ENCODE measurements at regions not wholly inside any gene's neighbourhood (a gene's known extent, or its start where the extent isn't known, plus 50 kb on each side); places are given as distances from the start of the nearest gene placed in this dataset.
"Not testable (repeated sequence)": the region's sequence is repeated elsewhere in the genome, so short reads cannot be mapped to it uniquely, and the experiment has no call there.

GRCh38 chr9:82776508-82776907 is 286.4 kb downstream of the RASEF start:
- H3K9me3 ChIP-seq (ENCODE audit: insufficient read depth, low read depth, low read length), result no peaks in the 10 kb centered on the region
- H3K27me3 ChIP-seq (ENCODE audit: insufficient read depth, low read length, poor library complexity, severe bottlenecking), result no peaks in the 10 kb centered on the region
- no peak overlapping the region for H2AFZ ChIP-seq (ENCODE audit: low read length)
- H3K4me2 ChIP-seq (ENCODE audit: low read depth, low read length, poor library complexity, severe bottlenecking), result no peak overlapping the region
- no peaks in the 10 kb centered on the region for H3F3A ChIP-seq (ENCODE audit: low read depth)
- H3K9ac ChIP-seq (ENCODE audit: low read depth, low read length, poor library complexity, severe bottlenecking), result no peak overlapping the region
- no peak overlapping the region for H3K4me3 ChIP-seq (ENCODE audit: low read length, poor library complexity, severe bottlenecking)
- H3K36me3 ChIP-seq (ENCODE audit: insufficient read depth, low read length), result no peaks in the 10 kb centered on the region
- H3K9me2 ChIP-seq (replicated peaks; ENCODE audit: low read depth, low read length), result no peaks in the 10 kb centered on the region
- no peaks in the 10 kb centered on the region for H4K20me1 ChIP-seq (ENCODE audit: insufficient read depth, low read length, poor library complexity, severe bottlenecking)
- TF ChIP-seq CTCF (conservative IDR thresholded peaks at IDR 0.05; ENCODE audit: low read length) (no peak), EZH2phosphoT487 (IDR thresholded peaks at IDR 0.05; ENCODE audit: borderline replicate concordance) (no peak)
- H3K4me1 ChIP-seq (ENCODE audit: insufficient read depth, low read length, poor library complexity, severe bottlenecking), result no peaks in the 10 kb centered on the region
- no peaks in the 10 kb centered on the region for H3K79me2 ChIP-seq (ENCODE audit: insufficient read depth, low read length)

- H3K9me2 ChIP-seq (replicated peaks; ENCODE audit: low read depth, low read length), result no peaks in the 10 kb centered on the region
- no peak for TF ChIP-seq EZH2phosphoT487 (IDR thresholded peaks at IDR 0.05; ENCODE audit: borderline replicate concordance)
- no peak for TF ChIP-seq CTCF (conservative IDR thresholded peaks at IDR 0.05; ENCODE audit: low read length)
Measured at GRCh38 chr9:82777366-82777765, 285.6 kb downstream of the RASEF start.

GRCh38 chr9:82778923-82779322 is 284.0 kb downstream of the RASEF start:
- not testable (repeated sequence) for H3K4me2 ChIP-seq (ENCODE audit: low read depth, low read length, poor library complexity, severe bottlenecking); H3K4me3 ChIP-seq (ENCODE audit: low read length, poor library complexity, severe bottlenecking); H3K9me3 ChIP-seq (ENCODE audit: insufficient read depth, low read depth, low read length); H3K36me3 ChIP-seq (ENCODE audit: insufficient read depth, low read length); H3K27me3 ChIP-seq (ENCODE audit: insufficient read depth, low read length, poor library complexity, severe bottlenecking); H4K20me1 ChIP-seq (ENCODE audit: insufficient read depth, low read length, poor library complexity, severe bottlenecking); H2AFZ ChIP-seq (ENCODE audit: low read length); H3K9me2 ChIP-seq (replicated peaks; ENCODE audit: low read depth, low read length); H3F3A ChIP-seq (ENCODE audit: low read depth); H3K79me2 ChIP-seq (ENCODE audit: insufficient read depth, low read length); H3K9ac ChIP-seq (ENCODE audit: low read depth, low read length, poor library complexity, severe bottlenecking)
- peaks cover 16% of the 10 kb centered on the region for H3K4me1 ChIP-seq (ENCODE audit: insufficient read depth, low read length, poor library complexity, severe bottlenecking)

More at GRCh38 chr9:82777366-82777765, 285.6 kb downstream of the RASEF start:
- Histone ChIP-seq H3K4me2 (ENCODE audit: low read depth, low read length, poor library complexity, severe bottlenecking) (no peak overlapping the region), H3F3A (ENCODE audit: low read depth) (no peaks in the 10 kb centered on the region), H3K9ac (ENCODE audit: low read depth, low read length, poor library complexity, severe bottlenecking) (no peak overlapping the region), H3K27me3 (ENCODE audit: insufficient read depth, low read length, poor library complexity, severe bottlenecking) (no peaks in the 10 kb centered on the region), H4K20me1 (ENCODE audit: insufficient read depth, low read length, poor library complexity, severe bottlenecking) (no peaks in the 10 kb centered on the region), H3K36me3 (ENCODE audit: insufficient read depth, low read length) (no peaks in the 10 kb centered on the region), H3K9me3 (ENCODE audit: insufficient read depth, low read depth, low read length) (no peaks in the 10 kb centered on the region), H3K4me3 (ENCODE audit: low read length, poor library complexity, severe bottlenecking) (no peak overlapping the region), H2AFZ (ENCODE audit: low read length) (no peak overlapping the region), H3K79me2 (ENCODE audit: insufficient read depth, low read length) (no peaks in the 10 kb centered on the region), H3K4me1 (ENCODE audit: insufficient read depth, low read length, poor library complexity, severe bottlenecking) (peaks cover 7% of the 10 kb centered on the region)

GRCh38 chr9:82780017-82780416 is 282.9 kb downstream of the RASEF start:
- Histone ChIP-seq H3K4me1 (ENCODE audit: insufficient read depth, low read length, poor library complexity, severe bottlenecking) (peaks cover 16% of the 10 kb centered on the region), H3K36me3 (ENCODE audit: insufficient read depth, low read length) (no peaks in the 10 kb centered on the region), H3F3A (ENCODE audit: low read depth) (no peaks in the 10 kb centered on the region), H3K9me3 (ENCODE audit: insufficient read depth, low read depth, low read length) (no peaks in the 10 kb centered on the region), H3K4me2 (ENCODE audit: low read depth, low read length, poor library complexity, severe bottlenecking) (no peak overlapping the region), H3K27me3 (ENCODE audit: insufficient read depth, low read length, poor library complexity, severe bottlenecking) (no peaks in the 10 kb centered on the region), H3K79me2 (ENCODE audit: insufficient read depth, low read length) (no peaks in the 10 kb centered on the region), H2AFZ (ENCODE audit: low read length) (no peak overlapping the region), H3K4me3 (ENCODE audit: low read length, poor library complexity, severe bottlenecking) (no peak overlapping the region), H3K9ac (ENCODE audit: low read depth, low read length, poor library complexity, severe bottlenecking) (no peak overlapping the region), H4K20me1 (ENCODE audit: insufficient read depth, low read length, poor library complexity, severe bottlenecking) (no peaks in the 10 kb centered on the region), H3K9me2 (replicated peaks; ENCODE audit: low read depth, low read length) (no peaks in the 10 kb centered on the region)
- TF ChIP-seq EZH2phosphoT487 (IDR thresholded peaks at IDR 0.05; ENCODE audit: borderline replicate concordance) (no peak), CTCF (conservative IDR thresholded peaks at IDR 0.05; ENCODE audit: low read length) (no peak)

Data from Loucy (cell line).